GM18861 (cell line): ENCODE measurements at regions not wholly inside any gene's neighbourhood (a gene's known extent, or its start where the extent isn't known, plus 50 kb on each side); places are given as distances from the start of the nearest gene placed in this dataset.
"Not testable (repeated sequence)": the region's sequence is repeated elsewhere in the genome, so short reads cannot be mapped to it uniquely, and the experiment has no call there.

Experiments
- ATAC-seq: cut with Tn5 transposase; IDR thresholded peaks from one replicate; pipeline ENCODE4 v1.9.1; 2021; ENCODE audit not compliant: unreplicated experiment

DNA sequence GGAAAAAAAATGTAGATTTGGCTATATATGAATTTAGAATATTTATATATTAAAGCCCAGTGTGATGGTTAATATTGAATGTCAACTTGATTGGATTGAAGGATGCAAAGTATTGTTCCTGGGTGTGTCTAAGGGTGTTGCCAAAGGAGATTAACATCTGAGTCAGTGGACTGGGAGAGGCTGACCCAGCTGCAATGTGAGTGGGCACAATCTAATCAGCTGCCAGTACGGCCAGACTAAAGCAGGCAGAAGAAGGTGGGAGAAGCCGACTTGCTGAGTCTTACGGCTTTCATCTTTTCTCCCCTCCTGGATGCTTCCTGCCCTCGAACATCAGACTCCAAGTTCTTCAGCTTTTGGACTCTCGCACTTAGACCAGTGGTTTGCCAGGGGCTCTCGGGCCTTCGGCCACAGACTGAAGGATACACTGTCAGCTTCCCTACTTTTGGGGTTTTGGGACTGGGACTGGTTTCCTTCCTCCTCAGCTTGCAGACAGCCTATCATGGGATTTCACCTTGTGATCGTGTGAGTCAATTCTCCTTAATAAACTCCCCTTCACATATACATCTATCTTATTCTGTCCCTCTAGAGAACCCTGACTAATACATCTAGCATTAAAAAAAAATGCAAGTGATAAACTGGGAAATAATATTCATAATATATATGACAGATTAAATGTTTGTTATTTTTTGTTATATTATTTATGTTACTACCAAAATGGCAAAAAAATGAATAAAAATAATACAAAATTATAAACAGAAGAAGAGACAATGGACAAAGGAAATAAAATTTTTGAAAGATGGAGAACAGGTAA lies 122.4 kb downstream of the DLEU7 start:
- no peak for ATAC-seq

DNA sequence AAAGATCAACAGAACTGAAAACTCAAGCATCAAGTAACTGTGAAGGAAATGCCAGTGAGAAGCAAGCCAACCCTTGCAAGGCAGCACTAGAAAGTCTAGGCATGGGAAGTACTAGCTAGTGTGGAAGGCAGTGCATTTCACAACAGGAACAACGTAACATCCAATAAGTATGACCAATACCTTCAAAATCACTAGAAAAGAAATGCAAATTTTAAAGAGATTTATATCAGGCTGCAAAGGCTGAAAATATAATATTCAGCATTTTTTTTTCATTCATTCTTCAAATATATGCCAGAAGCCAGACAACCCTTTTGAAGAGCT lies 121.9 kb downstream of the DLEU7 start:
- no peak for ATAC-seq

DNA sequence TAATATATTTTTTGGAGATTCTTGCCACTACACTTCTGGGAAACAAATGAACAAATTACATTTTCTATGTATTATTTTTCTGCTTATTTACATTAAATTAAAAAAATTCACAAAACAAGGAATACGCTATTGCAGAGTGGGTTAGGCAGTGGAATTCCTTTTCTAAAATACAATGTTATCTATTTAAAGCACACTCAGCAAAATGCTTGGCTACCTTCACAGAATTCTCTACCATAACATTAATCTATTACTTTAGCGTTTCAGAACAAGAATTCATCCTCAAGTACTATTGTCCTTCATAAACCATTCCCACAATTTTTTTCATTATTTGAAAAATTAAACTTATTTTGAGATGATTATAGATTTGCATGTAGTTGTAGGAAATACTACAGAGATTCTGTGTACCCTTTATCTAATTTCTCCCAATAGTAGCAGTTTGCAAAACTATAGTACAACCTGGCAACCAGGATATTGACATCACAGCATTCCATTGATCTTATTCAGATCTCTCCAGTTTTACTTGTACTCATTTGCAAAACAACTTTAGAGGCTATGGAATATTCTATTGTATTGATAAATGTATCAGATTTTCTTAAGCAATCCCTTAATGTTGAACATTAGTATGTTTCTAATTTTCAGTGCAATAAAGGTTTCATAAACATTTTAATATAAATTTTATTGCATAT lies 120.9 kb downstream of the DLEU7 start:
- ATAC-seq = no peak

DNA sequence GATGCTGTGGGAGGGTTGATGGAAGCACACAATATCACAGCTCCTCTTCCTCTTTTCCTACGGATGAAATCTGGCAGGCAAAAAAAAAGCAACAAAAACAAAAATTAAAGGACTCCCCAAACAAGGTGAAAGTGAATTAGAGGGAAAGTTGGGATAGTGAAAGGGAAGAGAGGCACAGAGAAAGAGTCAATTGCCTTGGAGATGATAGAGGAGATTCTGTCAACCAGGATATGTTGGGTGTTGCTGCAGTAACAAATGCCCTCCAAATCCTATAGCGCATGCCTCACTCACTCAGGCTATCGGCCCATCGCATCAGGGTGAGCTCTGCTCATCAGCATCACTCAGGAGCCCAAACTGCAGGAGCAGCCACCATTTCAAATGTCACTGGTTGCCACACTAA lies 119.1 kb downstream of the DLEU7 start:
- no peak for ATAC-seq

DNA sequence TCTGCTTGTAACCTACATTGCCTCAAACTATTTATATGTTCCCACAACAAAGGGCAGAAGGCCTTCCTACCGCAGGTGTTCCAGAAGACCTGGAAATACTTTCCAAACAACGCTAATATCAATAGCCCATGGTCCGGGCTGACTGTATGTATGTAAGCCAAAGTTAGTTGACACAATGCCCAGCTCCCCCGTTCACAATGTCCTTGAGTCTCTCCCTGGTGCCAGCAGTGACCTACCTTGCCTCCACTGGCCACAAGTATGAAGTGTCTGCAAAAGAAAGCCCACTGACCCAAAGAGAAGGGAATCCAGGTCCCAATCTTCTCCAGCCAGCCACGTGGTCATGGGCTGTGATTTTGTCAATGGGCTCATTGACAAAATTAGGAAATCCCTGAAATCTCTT lies 118.6 kb downstream of the DLEU7 start:
- ATAC-seq = no peak

DNA sequence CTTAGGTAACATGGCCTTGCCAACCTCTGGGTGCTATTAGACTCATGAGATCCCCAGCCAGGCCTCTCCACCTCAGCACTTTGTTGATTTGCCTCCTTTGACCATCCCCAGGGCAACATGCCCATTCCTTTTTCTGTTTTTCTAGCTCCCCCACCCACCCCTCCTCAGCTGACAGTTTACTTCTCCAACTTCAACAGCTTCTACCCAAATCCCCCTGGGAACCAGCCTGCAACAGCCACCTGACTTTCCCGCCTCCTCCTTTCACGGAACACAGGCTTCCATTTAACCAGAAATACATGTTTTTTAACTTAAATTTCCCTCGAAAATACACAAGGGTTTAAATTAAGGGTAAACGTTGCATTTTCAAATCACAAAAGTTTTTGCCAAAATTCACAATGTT lies 117.3 kb downstream of the DLEU7 start:
- no peak for ATAC-seq

DNA sequence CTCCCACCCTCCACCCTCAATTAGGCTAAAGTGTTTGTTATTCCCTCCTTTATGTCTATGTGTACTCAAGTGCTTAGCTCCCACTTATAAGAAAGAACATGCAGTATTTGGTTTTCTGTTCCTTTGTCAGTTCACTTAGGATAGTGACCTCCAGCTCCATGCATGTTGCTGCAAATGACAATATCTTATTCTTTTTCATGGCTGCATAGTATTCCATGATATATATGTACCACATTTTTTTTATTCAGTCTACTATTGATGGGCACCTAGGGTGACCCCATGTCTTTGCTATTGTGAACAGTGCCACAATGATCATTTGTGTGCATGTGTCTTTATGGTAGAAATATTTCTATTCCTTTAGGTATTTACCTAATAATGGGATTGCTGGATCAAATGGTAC lies 114.3 kb downstream of the DLEU7 start:
- no peak for ATAC-seq

DNA sequence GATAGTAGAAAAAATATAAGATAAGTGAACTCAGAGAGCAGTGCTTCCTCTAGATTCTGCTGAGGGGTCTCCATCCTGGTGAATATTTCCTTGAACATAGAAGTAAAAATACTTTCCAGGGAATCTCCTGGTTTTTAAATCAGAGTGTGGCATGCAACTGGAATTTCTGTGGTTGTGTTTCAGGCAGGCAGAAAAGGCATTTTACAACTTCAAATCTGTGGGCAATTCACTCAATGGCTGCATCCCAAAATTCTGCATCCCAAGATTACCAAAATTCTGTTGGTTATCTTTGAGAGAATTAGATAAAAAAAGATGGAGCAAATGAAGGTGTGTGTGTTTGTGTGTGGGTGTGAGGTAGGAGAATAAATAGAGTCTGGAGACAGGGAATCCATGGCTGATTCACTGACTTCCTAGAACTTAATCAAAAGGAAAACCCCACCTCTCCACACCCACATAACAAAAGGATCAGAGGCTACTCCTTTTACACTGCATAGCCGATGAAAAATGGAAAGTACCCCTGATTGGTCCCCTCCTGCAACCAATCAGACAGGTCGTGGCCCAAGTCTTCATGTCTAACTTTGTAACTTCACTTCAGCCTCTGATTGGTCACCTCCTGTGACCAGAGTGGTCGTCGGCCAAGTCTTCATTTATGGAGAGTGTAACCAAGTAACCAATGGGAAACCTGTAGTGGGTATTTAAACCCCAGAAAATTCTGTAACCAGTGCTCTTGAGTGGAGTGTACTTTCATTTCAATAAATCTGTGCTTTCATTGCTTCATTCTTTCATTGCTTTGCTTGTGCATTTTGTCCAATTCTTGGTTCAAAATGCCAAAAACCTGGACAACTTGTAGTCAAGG lies 112.8 kb downstream of the DLEU7 start:
- no peak for ATAC-seq

DNA sequence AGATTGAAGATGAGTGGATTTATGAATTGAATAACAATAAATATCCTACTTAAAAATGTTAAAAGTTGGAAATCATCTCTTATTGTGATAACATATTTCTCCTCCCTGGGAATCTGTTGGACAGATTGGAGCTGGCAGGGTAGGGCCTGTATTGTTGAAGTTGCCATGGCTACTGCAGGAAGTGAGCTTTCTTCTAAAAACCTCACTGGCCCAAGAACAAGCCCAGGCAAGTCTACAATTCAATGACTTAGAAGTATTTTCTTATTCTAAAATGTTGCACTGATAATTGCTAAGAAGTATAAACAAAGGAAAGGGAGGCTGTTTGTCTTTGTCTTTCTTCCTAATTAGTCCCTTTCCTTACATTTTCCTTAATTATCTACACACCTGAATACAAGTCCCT lies 112.1 kb downstream of the DLEU7 start:
- no peak for ATAC-seq

DNA sequence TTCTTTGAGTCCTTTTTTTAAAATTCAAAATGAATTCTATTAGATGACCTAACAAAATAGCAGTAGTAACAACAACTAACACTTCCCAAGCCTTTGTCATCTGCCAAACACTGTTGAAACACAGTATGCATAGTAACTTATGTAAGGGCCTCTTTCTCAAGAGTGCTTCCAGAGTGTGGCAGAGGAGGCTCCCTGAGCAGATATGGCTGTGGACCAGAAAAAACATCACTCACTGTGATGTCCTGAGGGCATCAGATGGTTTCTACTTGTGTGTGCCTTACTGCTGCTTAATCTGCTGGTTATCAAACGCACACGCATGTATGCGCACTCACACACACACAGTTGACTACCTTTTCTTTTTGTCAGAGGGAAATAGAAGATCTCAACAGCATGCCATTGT lies 110.8 kb downstream of the DLEU7 start:
- ATAC-seq = no peak

DNA sequence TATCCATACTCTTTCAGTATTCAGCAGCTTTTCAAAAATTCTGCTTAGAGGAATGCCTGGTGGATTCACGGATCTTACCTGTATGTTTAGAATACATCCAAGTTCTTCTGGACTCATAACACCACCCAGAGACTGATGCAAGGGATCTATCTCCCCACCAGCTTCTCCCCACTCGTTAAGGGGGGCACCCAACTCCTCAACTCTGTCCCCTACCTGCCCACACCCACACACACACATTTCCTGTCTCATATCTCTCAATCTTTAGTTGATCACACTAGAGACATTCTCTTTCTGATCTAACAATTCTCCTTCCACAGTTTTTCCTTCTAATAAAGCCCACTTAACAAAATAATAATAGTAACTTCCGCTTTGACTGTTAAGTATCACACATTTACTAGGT lies 110.1 kb downstream of the DLEU7 start:
- ATAC-seq = no peak

DNA sequence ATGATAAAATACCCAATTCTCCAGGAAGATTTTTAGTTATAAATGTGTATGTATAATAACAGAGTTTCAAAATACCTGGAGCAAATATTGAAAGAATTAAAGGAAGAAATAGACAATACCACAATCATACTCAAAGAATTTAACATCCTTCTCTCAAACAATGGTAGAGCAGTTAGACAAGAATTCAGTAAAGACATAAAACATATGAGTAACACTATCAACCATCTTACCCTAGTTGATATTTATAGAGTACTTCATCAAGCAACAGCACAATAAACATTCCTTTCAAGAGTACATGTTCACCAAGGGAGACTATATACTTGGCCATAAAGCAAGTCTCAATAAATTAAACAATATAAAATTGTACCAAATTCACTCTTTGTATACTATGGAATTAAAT lies 108.4 kb downstream of the DLEU7 start:
- ATAC-seq = no peak

DNA sequence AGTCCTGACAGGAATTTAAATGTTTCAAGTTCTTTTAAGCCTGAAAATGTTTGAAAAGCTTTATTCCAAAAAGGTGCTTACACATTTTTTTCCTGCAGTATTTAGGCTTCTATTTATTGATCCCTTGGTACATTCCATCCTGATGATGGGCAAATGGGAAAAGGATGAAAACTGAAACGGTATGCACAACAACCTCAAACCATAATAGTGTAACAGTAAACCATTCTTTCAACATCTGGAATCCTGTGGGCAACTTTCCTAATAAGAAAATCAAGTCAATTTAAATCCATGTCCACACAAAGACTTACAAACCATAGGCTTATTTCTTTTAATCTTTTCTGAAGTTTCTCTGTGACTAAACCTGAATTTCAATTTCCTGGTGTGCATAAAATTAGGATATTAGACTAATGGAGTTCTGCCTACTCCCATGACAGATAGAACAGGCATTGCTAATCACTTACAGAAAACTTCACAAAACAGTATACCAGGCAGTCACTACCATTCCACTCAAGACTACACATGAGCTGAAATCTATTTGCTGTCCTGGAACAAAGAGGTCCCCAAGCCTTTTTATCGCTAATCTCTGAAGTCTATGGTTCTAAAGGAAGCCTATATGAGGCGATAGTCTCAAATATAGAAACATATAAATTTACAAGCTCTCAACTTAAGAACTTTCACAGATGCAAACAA lies 103.3 kb downstream of the DLEU7 start:
- ATAC-seq = no peak

DNA sequence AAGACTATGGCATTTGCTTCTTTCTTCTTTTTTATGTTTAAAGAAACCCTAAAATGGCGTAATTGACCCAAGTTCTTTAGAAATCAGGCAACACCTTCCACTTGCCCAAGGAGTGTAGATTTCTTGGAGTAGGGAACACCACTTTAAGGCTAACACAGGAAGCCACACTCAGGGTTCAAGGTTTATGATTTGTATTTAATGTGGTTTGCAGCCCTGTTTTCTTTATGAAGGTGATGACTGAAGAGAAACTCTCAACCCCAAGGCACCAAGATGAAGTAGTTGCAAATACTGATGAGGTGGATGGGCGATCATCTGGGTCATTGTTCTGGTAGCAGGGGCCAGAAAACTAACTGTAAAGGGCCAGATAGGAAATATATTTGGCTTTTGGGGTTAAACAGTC lies 101.1 kb downstream of the DLEU7 start:
- ATAC-seq = no peak

DNA sequence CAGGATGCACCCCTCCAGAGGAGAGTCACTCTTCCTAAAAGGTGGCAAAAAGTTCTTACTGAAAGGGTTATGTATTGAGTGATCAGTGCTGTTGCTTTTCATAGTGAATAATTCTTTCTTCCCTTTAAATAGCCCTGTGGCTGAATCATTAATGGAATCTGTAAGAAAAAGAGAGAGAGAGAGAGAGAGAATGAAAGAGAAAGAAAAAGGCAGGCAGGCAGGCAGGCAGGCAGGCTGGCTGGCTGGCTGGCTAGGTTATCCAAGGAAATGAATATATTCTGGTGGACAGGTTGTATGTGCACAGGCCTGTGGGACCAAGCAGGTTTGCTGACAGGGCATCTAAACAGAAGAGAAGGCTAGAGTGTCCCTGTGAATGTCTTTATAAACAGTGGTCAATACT lies 100.5 kb downstream of the DLEU7 start:
- no peak for ATAC-seq

DNA sequence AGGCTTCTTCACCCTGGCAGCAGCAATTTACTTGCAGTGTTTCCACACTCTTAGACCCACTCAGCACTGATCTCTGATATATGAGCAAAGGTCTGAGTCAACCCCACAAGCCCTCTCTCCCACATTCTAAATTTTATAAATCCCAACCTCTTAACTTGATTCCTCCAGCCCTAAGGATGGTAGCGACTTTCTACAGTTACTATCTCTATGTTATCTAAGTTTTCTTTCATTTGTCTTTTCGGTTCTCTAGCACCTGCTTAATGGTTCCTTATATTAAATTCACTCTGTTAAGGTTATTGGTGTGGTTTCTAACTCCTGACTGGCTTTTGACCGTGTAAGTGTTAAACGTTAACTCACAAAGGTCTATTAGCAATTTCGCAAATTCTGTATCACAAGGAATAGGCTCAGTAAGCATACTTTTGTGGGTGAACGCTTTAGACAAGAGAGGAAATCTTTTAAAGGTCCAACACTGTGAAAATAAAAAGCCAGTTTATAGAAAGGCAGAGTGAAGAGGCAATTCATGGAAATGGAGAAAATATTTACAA lies 99.3 kb downstream of the DLEU7 start:
- ATAC-seq = no peak

DNA sequence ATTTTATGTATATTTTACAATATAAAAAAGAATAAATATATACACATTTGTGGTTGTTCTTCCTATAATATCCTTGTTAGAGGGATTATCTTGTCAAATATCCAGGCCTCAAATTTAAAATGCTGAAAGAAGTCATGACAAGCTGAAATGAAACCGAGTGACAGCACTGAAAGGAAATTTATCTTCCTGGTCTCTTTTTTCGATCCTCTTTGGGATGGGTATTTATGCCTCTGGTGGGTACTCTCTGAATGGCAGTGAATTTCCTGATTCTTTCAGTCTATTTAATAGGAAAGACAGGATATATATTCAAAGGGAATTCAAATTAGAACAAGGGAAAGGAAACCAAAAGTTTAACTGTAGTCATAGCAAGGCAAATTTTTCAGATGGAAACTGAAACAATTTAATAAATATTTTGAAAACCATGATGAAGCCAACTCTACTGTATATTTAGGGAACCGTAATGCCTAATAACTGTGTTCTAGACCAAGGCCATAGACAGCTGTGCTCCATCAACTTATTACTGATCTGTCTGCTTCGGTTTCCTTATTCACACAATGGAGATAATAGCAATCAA lies 97.9 kb downstream of the DLEU7 start:
- no peak for ATAC-seq

DNA sequence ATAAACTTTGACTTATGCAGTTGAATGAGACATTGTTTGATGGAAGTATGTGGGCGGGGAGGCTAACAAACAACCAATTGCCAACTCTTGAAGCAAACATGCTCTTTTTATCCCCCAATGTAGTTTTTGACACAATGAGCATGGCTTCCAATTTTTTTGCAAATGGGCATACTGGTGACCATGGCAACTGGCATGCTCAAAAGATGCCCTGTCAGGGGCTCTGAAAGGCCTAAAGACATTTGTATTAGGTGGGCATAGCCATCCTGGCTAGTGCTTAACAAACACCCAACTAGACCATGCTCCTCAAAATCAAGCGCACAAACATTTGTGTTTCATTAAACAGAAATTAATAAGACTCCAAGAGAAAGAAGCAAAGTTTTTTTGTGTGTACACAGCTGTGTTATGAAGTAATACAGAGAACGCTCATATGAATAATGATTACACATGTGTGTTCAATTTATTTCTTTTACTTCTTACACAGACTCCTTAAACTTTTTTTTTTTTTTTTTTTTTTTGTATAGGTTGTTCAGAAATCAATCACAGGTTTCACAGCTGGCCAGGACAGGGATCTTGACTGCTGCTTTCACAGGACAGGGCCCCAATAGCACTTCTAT lies 95.6 kb downstream of the DLEU7 start:
- ATAC-seq = no peak

DNA sequence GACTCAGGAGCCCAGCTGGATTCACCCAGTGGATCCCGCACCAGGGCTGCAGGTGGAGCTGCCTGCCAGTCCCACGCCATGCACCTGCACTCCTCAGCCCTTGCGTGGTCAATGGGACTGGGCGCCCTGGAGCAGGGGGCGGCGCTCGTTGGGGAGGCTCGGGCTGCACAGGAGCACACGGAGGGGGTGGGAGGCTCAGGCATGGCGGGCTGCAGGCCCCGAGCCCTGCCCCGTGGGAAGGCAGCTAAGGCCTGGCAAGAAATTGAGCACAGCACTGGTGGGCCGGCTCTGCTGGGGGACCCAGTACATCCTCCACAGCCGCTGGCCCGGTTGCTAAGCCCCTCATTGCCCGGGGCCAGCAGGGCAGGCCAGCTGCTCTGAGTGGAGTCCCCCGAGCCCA lies 90.3 kb downstream of the DLEU7 start:
- not testable (repeated sequence) for ATAC-seq
